Fibroblast of the aortic adventitia (primary cell): ENCODE measurements at regions not wholly inside any gene's neighbourhood (a gene's known extent, or its start where the extent isn't known, plus 50 kb on each side); places are given as distances from the start of the nearest gene placed in this dataset.

ENCODE experiments used
- DNase-seq: peaks from one replicate; pipeline ENCODE4 v3.0.0-alpha.2; 2010; ENCODE audit warnings: low read depth
- H3K4me3 ChIP-seq: 2 replicates; pipeline ENCODE4 v1.5.1; 2011; ENCODE audit warnings: low read depth, mild to moderate bottlenecking, control low read depth, low read length, moderate library complexity
- TF ChIP-seq, protein P1 (sequence below): IDR thresholded peaks from 2 replicates; pipeline ENCODE4 v1.5.1; 2011; ENCODE audit warnings: mild to moderate bottlenecking, low read length, control low read depth, inconsistent platforms; ENCODE audit not compliant: insufficient read depth

DNA sequence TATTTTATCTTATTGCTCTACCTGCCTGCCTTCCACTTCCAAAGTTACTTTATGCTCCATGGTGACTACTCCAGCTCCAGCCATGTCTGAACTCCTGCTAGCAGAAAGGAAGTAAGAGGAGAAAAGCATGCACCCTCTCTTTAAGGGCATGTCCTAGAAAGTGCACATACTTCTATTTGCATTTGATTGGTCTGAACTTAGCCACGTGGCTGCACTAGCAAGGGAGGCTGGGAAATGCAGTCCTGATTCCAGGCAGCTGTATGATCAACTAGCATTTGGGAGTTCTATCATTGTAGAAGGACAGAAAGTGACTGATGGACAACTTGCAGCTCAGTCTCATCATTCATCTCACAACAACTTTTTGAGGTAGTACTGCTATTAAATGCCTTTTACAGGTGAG is 515.7 kb downstream of the BUD13 start:
- H3K4me3 ChIP-seq: no peak overlapping the region
- no peak for DNase-seq
- TF ChIP-seq, protein P1, sequence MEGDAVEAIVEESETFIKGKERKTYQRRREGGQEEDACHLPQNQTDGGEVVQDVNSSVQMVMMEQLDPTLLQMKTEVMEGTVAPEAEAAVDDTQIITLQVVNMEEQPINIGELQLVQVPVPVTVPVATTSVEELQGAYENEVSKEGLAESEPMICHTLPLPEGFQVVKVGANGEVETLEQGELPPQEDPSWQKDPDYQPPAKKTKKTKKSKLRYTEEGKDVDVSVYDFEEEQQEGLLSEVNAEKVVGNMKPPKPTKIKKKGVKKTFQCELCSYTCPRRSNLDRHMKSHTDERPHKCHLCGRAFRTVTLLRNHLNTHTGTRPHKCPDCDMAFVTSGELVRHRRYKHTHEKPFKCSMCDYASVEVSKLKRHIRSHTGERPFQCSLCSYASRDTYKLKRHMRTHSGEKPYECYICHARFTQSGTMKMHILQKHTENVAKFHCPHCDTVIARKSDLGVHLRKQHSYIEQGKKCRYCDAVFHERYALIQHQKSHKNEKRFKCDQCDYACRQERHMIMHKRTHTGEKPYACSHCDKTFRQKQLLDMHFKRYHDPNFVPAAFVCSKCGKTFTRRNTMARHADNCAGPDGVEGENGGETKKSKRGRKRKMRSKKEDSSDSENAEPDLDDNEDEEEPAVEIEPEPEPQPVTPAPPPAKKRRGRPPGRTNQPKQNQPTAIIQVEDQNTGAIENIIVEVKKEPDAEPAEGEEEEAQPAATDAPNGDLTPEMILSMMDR: no peak

DNA sequence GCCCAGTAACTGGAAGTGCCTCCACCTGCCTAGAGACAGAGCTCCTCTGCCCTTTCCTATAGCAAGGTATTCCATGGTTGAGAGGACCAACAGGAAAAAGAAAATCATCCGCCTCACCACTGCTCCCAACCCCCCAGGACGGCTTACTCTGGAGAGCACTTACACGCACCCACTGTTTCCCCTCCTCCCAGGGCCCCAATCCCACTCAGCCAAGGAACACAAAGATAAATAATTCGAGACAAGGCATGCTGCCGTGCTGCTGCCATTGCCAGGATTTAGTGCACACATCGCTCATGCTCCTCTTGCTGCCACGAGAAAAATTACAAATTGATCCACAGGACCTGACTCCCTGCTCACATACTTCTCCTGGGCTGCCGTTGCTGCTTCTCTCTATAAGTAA is 516.6 kb downstream of the BUD13 start:
- TF ChIP-seq, protein P1: no peak
- no peak for DNase-seq
- H3K4me3 ChIP-seq: no peak overlapping the region

DNA sequence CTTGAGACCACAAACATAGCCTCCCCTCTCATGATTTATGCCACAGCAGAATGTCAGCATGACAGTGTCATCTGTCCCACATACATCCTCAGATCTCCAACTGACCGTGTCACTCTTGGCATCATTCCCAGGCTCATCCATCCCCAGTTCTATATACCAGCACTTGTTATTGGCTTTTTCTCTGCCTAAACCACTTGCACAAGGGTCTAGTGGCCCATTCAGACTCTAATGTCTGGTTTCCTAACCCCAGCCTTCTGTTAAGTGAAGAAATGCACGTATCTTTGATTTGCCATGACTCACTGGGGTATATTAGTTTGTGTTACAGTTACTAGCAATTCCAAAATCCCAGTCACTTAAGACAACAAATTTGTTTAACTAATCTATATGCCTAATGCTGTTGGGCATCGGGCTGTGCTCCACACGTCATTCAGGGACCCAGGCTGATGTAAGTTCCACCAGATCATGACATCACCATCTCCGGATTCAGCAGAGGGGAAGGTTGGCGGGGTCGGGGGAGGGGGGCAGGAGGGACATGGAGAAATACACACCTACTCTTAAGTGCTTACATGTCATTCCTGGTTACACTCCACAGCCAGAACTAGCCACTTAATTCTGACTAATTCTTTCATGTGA is 517.4 kb downstream of the BUD13 start:
- no peak for DNase-seq
- no peak overlapping the region for H3K4me3 ChIP-seq
- TF ChIP-seq, protein P1: no peak

DNA sequence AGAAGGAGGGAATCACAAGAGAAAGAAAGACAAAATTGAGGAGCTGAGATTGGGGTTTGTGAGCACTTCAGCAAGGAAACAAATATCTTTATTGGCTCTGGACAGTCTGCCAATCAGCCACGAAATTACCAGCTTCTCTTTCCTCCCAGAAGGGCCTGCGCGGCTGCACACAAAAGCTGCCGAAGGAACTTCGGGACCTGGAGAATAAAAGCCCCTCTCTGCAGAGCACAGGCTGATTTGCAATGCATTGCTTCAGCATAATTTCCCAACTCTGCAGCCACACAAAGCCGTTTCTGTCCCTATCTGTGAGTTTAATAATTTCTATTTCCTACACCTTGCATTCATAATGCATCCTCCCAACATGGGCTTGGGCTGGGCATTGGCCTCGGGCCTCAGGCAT is 522.6 kb downstream of the BUD13 start:
- TF ChIP-seq, protein P1: no peak
- no peak overlapping the region for H3K4me3 ChIP-seq
- no peak for DNase-seq

DNA sequence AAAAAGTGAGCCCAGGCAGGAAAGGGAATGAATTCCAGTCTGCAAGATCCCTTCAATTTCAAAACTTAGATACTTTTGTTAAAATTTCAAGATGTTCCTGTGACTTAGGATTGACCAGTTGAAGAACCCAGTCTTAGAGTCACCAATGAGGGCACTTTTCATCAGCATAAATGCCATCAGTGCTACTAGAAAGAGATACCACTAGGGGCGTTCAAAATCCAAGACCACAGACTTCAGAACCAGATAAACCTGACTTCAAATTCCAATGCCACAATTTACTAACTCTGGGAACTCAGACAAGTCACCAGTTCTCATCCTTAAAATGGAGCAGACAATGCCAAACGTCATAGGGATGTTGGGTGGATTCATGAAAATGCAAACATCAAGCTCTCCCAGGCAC is 523.2 kb downstream of the BUD13 start:
- H3K4me3 ChIP-seq: no peak overlapping the region
- TF ChIP-seq, protein P1: no peak
- no peak for DNase-seq

DNA sequence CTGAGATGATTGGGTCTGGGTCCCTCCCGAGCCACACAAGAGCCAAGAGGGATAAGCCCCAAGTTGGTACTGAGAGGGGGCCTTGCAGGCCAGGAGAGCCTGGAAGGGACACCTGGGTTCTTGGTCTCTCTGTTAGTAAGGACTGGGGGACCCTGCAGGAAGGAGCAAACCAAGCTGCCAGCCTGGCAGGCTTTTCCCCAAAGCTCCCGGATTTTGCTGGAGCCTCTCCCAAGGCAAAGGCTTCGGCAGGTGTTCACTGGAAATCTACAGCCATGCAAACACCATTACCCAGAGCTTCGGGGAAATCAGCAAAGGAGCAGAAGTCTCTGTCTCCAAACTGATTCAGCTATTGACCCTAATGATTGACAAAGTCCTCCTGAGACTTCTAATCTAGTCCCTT is 527.9 kb downstream of the BUD13 start:
- no peak for DNase-seq
- no peak overlapping the region for H3K4me3 ChIP-seq
- TF ChIP-seq, protein P1: no peak

DNA sequence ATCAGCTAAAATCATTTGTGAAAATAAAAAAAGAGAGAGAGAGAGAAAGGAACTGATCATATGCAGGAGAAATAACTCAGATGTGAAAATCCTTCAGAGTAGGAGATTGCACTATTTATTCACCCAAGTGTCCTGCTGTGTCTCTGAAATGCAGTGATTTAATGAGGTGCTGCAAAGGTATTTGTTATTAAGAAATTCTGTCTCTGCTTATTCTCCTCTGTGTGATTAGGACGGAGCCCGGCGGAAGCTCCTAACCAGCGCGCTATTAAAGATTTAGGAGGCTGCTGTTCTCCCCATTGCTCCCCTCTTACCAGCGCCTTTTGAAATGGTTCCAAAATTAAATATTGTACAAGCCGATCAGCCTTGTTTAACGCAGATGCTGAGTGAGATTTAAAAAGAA is 528.3 kb downstream of the BUD13 start:
- TF ChIP-seq, protein P1: no peak
- no peak for DNase-seq
- H3K4me3 ChIP-seq: no peak overlapping the region
